HG03571 (cell line): ENCODE measurements at regions not wholly inside any gene's neighbourhood (a gene's known extent, or its start where the extent isn't known, plus 50 kb on each side); places are given as distances from the start of the nearest gene placed in this dataset.

Experiments
- ATAC-seq: cut with Tn5 transposase; IDR thresholded peaks from one replicate; pipeline ENCODE4 v1.9.1; 2021; ENCODE audit not compliant: unreplicated experiment

GRCh38 chr12:24191117-24191516 is 241.6 kb upstream of the SOX5 start:
- ATAC-seq: no peak

DNA sequence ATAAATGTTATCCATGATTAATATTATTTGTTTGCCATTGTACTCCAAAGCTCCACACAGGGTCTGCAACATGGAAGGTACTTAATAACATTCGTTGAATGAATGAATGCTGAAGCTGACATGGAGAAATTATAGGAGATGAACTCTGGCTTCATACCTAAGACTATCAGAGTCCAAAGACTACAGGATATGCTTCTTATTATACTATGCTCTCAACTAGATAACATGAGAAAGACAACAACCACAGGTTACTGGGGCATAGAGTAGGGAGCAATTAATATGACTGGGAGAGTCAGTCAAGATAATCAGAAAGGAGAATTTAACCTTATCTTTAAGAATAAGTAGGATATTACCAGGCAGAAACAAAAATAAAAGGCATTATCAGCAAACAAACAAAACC is 236.3 kb upstream of the SOX5 start:
- no peak for ATAC-seq

GRCh38 chr12:24177889-24178288 is 228.4 kb upstream of the SOX5 start:
- ATAC-seq: peak; percentile 91

GRCh38 chr12:24175929-24176328 is 226.5 kb upstream of the SOX5 start:
- no peak for ATAC-seq

- ATAC-seq: no peak
Observed at GRCh38 chr12:24175284-24175683, 225.8 kb upstream of the SOX5 start.

DNA sequence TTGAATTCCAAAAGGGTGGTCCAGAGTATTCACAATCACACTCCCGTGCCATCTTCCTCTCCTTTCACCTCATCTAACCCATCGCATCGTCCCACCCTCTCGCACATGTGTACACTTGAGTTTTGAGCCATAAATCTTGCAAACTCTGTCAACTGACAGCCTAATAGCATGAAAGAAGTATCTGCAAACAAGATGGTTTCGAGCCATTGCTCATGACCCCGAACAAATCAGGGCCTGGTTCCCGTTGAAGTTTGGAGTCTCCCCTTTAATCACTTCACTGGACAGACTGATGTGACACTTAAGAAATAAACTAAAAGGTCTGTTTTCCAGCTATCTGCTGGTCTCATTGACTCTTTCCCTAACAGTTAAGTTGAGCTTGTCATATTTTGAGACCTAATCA is 223.6 kb upstream of the SOX5 start:
- ATAC-seq: no peak

- ATAC-seq: no peak
Observed at GRCh38 chr12:24172773-24173066, 223.2 kb upstream of the SOX5 start.

DNA sequence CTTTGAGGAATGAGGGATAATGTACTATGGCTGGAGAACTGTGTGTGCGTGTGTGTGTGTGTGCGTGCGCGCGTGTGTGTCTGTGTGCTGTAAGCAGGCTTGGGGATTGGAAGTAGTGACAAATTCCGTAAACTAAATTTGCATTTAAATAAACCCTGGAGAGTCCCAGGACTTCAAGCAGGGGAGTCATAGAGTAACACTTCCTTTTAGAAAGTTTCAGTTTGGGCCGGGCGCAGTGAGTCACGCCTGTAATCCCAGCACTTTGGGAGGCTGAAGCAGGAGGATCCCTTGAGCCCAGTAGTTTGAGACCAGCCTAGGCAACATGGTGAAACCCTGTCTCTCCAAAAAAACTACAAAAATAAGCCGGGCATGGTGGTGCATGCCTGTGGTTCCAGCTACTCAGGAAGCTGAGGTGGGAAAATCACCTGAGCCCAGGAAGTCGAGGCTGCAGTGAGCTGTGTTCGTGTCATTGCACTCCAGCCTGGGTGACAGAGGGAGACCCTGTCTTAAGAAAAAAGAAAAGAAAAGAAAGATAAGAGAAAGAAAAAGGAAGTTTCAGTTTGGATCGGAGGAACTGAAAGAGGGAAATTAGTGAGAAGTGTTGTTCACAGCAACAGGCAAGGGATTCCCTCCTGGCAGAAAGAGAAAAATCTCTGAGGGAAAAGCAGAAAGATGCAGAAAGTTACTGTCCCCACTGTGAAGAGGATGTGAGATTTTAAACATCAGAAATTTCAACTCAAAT is 222.7 kb upstream of the SOX5 start:
- ATAC-seq: peak; percentile 85

DNA sequence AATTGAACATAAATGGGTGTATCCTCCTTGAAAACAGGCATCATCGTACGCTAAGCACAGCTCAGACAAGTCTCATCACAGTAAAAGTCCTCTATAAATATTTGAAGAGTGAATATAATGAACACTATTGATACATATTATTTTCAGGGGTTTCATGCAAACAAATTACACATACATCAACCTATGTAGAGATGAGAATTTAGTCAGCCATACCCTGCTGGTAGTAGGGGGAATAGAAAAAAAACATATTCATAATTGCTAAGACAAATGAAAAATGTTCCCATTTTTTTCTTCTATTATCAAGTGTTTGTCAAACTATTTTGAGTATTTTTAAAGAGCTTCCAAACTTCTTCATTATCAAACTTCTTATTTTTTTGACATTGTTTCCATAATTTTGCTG is 205.6 kb upstream of the SOX5 start:
- ATAC-seq: no peak

DNA sequence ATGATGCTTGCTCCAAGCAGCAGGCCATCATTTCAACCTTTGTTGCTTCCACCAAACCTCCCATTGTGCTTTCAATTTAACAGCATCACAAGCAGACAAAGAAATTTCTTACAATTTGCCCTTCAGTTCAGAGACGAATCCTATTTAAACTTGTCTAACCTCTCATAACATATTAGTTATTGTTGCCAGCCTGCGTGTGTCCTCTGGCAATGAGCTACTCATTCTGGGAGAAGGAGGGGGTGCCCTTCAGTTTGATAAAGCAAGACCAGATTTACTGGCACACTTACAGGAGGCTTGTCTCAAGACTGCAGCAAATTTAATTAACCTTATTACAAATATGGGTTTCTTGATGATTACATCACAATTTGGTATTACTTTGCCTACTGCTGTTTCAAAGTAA is 203.6 kb upstream of the SOX5 start:
- ATAC-seq: no peak

GRCh38 chr12:24152270-24152669 is 202.8 kb upstream of the SOX5 start:
- no peak for ATAC-seq

GRCh38 chr12:24143928-24144327 is 194.5 kb upstream of the SOX5 start:
- no peak for ATAC-seq

DNA sequence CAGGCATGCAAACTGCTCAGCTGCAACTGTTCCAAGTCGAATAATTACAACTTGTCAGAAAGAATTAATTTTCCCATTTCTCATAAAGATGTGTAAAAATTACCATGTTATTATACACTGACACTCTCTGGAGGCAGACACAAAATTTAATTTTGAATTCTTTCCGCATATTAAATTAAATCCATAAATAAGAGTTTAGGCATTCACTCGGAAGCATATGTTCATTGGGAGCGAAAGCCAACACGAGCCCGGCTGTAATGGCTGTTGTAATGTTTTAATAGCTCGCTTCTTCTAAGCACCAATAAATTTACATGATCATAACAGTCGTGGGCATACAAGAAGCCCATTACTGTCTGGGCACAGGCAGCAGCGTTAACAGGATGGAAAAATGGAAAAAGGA is 189.6 kb upstream of the SOX5 start:
- ATAC-seq: no peak

GRCh38 chr12:24138041-24138440 is 188.6 kb upstream of the SOX5 start:
- no peak for ATAC-seq

GRCh38 chr12:24135158-24135850 is 185.8 kb upstream of the SOX5 start:
- no peak for ATAC-seq

- ATAC-seq: no peak
Observed at GRCh38 chr12:24134092-24134491, 184.6 kb upstream of the SOX5 start.

GRCh38 chr12:24133384-24133783 is 183.9 kb upstream of the SOX5 start:
- no peak for ATAC-seq

GRCh38 chr12:24127919-24128721 is 178.7 kb upstream of the SOX5 start:
- peak; percentile 96 for ATAC-seq

DNA sequence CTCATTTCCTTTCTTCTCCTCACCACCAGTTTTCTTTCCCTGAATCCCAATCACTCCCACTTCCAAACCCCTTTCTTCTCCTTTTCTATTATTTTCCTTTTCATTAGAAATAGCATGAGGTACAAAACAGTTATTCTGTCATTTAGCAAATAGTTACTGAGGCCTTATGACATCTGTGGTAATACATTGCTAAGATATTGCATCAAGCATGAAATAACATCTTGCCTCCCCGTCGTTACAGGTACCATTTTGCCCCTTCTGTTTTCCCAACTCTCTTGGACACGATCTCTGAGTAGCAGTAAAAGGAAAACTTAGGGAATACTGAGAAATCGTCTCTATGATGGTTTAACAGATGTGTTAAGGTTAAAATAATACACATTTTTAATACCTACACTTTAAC is 175.8 kb upstream of the SOX5 start:
- no peak for ATAC-seq

- ATAC-seq: no peak
Observed at GRCh38 chr12:24121911-24122310, 172.4 kb upstream of the SOX5 start.

DNA sequence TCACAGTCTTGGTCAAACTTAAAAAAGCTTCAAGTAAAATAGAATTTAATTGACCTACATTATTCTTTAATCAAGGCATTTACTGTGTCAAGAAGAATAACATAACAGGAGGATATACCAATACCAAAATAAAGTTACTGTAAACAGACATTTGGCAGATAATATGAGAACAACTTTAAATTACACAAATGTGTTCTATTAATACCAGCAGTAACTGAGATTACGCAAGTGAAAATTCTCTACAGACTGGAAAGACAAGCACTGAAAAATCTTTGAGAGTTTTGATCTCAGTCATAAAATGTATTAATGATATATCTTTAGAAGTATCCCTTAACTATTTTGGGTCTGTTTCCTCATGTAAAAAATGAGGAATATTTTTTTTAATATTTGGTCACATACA is 169.2 kb upstream of the SOX5 start:
- ATAC-seq: no peak

- ATAC-seq: no peak
Observed at GRCh38 chr12:24116548-24116947, 167.1 kb upstream of the SOX5 start.
